ENCODE measurements at regions not wholly inside any gene's neighbourhood (a gene's known extent, or its start where the extent isn't known, plus 50 kb on each side); places are given as distances from the start of the nearest gene placed in this dataset.

GRCh38 chr1:186512698-186513457 is 52.0 kb upstream of the PDC start:
- intact Hi-C loops (cut with micrococcal nuclease) = no loop called here
- no peak overlapping the region for H3K4me3 ChIP-seq
- no peaks in the 10 kb centered on the region for H3K36me3 ChIP-seq
- no peaks in the 10 kb centered on the region for H3K27me3 ChIP-seq (ENCODE audit: low read depth)
- DNase-seq = no peak
- no peak overlapping the region for H3K27ac ChIP-seq (replicated peaks)
- H3K9me3 ChIP-seq (replicated peaks) = peaks cover 8% of the 10 kb centered on the region
- H3K4me1 ChIP-seq = no peaks in the 10 kb centered on the region
- TF ChIP-seq CTCF (IDR thresholded peaks at IDR 0.05; ENCODE audit: borderline replicate concordance) = no peak

GRCh38 chr1:186511761-186512637 is 51.1 kb upstream of the PDC start:
- intact Hi-C loops (cut with micrococcal nuclease) = no loop called here
- no peak overlapping the region for H3K4me3 ChIP-seq

More at GRCh38 chr1:186511761-186512637, 51.1 kb upstream of the PDC start:
- peaks cover 16% of the 10 kb centered on the region for H3K9me3 ChIP-seq (replicated peaks)
- no peaks in the 10 kb centered on the region for H3K4me1 ChIP-seq
- no peak for TF ChIP-seq CTCF (IDR thresholded peaks at IDR 0.05; ENCODE audit: borderline replicate concordance)
- H3K27me3 ChIP-seq (ENCODE audit: low read depth) = no peaks in the 10 kb centered on the region
- H3K27ac ChIP-seq (replicated peaks) = no peak overlapping the region
- no peaks in the 10 kb centered on the region for H3K36me3 ChIP-seq
- no peak for DNase-seq

All from left ventricle myocardium inferior (tissue), 1 donor.